ENCODE measurements at regions not wholly inside any gene's neighbourhood (a gene's known extent, or its start where the extent isn't known, plus 50 kb on each side); places are given as distances from the start of the nearest gene placed in this dataset.

GRCh38 chr14:97296176-97296575, 499.0 kb downstream of the VRK1 start:
- Mint-ChIP-seq H3K36me3 (no peaks in the 10 kb centered on the region), H3K4me3 (no peak overlapping the region), H3K4me1 (no peaks in the 10 kb centered on the region), H3K9me3 (no peaks in the 10 kb centered on the region), H3K27me3 (peaks cover 19% of the 10 kb centered on the region), H3K27ac (no peak overlapping the region)
- ATAC-seq, result no peak

- Mint-ChIP-seq H3K27me3 (peaks cover 19% of the 10 kb centered on the region), H3K4me3 (no peak overlapping the region), H3K36me3 (no peaks in the 10 kb centered on the region), H3K9me3 (no peaks in the 10 kb centered on the region), H3K27ac (no peak overlapping the region), H3K4me1 (no peaks in the 10 kb centered on the region)
- ATAC-seq, result no peak
These were observed 499.9 kb downstream of the VRK1 start for GRCh38 chr14:97297100-97297499.

DNA sequence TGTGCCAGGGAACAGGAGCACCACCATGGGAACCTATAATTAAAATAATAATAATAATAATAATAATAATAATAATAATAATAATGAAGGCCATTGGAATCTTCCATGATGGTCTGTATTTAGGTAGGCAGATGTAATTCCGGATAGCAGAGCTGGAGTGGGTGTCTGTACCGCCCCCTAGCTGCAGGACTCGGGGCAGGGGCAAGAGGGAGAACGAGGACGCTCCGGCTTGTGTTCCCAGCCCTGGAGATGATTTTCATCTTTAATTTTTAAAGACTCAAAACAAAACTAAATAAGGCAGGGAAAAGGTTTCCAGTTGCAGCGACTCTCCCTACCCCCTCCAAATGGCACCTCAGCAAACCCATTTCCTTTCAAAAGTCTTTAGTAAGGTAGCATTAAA, 501.1 kb downstream of the VRK1 start:
- no peaks in the 10 kb centered on the region for H3K36me3 Mint-ChIP-seq
- no peaks in the 10 kb centered on the region for H3K9me3 Mint-ChIP-seq
- no peak overlapping the region for H3K4me3 Mint-ChIP-seq
- no peak for ATAC-seq
- H3K4me1 Mint-ChIP-seq, result no peaks in the 10 kb centered on the region
- no peak overlapping the region for H3K27ac Mint-ChIP-seq
- peaks cover 19% of the 10 kb centered on the region for H3K27me3 Mint-ChIP-seq

- Mint-ChIP-seq H3K4me1 (no peaks in the 10 kb centered on the region), H3K27ac (no peak overlapping the region), H3K36me3 (no peaks in the 10 kb centered on the region), H3K9me3 (no peaks in the 10 kb centered on the region), H3K27me3 (peaks cover 19% of the 10 kb centered on the region), H3K4me3 (no peak overlapping the region)
- no peak for ATAC-seq
These were observed 501.6 kb downstream of the VRK1 start for GRCh38 chr14:97298736-97299135.

DNA sequence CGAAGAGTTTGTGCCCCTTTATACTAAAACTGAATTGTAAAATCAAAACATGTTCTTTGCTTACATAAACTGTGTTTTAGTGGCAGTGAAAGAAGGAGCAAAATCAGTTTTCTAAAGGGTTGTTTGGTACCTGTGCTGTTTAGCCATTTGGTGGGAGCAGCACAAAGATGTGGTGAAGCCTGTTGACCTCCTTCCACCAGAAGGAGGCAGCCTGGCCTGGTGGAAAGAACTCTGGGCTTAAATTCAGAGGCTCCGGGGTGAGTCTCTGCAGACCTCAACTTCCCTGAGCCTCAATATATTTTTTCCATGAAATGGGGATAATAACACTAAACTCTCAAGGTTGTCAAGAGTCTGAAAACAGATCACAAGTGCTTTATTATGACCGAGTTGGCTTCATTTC, 502.5 kb downstream of the VRK1 start:
- no peaks in the 10 kb centered on the region for H3K36me3 Mint-ChIP-seq
- no peak overlapping the region for H3K4me3 Mint-ChIP-seq
- H3K27ac Mint-ChIP-seq, result no peak overlapping the region

DNA sequence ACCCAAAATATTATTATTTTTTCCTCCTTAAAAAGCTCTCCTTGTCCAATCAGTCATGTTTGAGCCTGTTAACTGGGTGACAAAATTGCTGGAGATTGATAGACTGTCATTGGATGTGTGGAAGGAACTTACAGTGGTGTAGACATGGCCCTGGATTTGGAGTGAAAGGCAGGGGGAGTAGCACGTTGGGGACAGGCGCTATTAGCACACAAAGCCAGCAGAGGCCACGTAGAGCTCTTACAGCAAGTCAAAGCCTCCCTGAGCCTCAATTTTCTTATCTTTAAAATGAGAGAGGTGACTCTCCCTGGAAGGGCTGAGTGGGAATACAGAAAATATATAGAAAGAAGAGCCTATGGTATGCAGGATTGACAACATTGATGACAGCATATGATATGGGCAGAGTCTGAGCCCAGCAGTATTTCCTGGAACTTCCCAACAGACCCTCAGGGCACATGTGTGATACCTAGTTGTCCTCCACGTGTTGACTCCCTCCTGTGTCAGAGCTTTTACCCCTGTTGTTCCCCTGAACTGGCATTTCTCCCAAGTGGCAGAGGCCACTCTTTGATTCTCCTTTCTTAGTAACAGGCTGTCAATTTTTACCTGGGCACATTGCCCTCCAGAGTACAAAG, 504.9 kb downstream of the VRK1 start:
- Mint-ChIP-seq H3K4me1 (no peaks in the 10 kb centered on the region), H3K9me3 (peaks cover 3% of the 10 kb centered on the region), H3K36me3 (no peaks in the 10 kb centered on the region), H3K27ac (no peak overlapping the region), H3K27me3 (peaks cover 19% of the 10 kb centered on the region), H3K4me3 (no peak overlapping the region)
- ATAC-seq, result no peak

More for the DNA sequence above, 502.5 kb downstream of the VRK1 start:
- Mint-ChIP-seq H3K4me1 (no peaks in the 10 kb centered on the region), H3K9me3 (no peaks in the 10 kb centered on the region), H3K27me3 (peaks cover 19% of the 10 kb centered on the region)
- no peak for ATAC-seq

- Mint-ChIP-seq H3K27me3 (no peaks in the 10 kb centered on the region), H3K4me1 (no peaks in the 10 kb centered on the region), H3K36me3 (no peaks in the 10 kb centered on the region), H3K9me3 (peaks cover 5% of the 10 kb centered on the region), H3K4me3 (no peak overlapping the region), H3K27ac (no peak overlapping the region)
- no peak for ATAC-seq
These were observed 509.1 kb downstream of the VRK1 start for GRCh38 chr14:97306133-97306759.

GRCh38 chr14:97306760-97307246, 509.6 kb downstream of the VRK1 start:
- no peak overlapping the region for H3K4me3 Mint-ChIP-seq

GRCh38 chr14:97311411-97311810, 514.2 kb downstream of the VRK1 start:
- no peaks in the 10 kb centered on the region for H3K36me3 Mint-ChIP-seq
- H3K27me3 Mint-ChIP-seq, result no peaks in the 10 kb centered on the region
- no peaks in the 10 kb centered on the region for H3K4me1 Mint-ChIP-seq
- no peak overlapping the region for H3K27ac Mint-ChIP-seq
- H3K4me3 Mint-ChIP-seq, result no peak overlapping the region
- no peak for ATAC-seq
- peaks cover 6% of the 10 kb centered on the region for H3K9me3 Mint-ChIP-seq

More at GRCh38 chr14:97306760-97307246, 509.6 kb downstream of the VRK1 start:
- Mint-ChIP-seq H3K4me1 (no peaks in the 10 kb centered on the region), H3K27me3 (no peaks in the 10 kb centered on the region), H3K36me3 (no peaks in the 10 kb centered on the region), H3K9me3 (peaks cover 5% of the 10 kb centered on the region), H3K27ac (no peak overlapping the region)
- ATAC-seq, result no peak

DNA sequence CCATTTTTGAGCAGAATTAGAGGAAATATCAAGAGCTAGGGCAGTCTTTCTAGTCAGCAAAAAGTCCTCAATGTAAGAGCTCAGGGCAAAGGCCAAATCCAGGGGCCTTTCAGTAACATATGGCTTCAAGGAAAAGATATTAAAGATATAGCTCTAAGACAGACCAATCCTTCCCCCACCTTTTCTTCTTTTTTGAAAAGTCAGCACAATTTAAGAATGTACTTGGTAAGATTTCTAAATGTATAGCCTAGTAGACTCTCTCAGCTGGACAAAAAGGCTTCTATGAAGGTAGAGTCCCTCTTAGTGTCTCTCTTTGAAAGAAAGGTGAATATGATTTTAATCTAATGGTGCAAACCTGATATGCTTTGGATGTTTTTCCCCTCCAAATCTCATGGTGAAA, 515.7 kb downstream of the VRK1 start:
- no peaks in the 10 kb centered on the region for H3K27me3 Mint-ChIP-seq
- no peak overlapping the region for H3K4me3 Mint-ChIP-seq
- H3K4me1 Mint-ChIP-seq, result no peaks in the 10 kb centered on the region
- H3K27ac Mint-ChIP-seq, result no peak overlapping the region
- H3K9me3 Mint-ChIP-seq, result peaks cover 6% of the 10 kb centered on the region
- no peaks in the 10 kb centered on the region for H3K36me3 Mint-ChIP-seq
- no peak for ATAC-seq

- Mint-ChIP-seq H3K4me3 (no peak overlapping the region), H3K27ac (no peak overlapping the region), H3K9me3 (peaks cover 4% of the 10 kb centered on the region), H3K27me3 (no peaks in the 10 kb centered on the region), H3K4me1 (no peaks in the 10 kb centered on the region), H3K36me3 (no peaks in the 10 kb centered on the region)
- ATAC-seq, result no peak
These were observed 518.6 kb downstream of the VRK1 start for GRCh38 chr14:97315790-97316189.

GRCh38 chr14:97318380-97318779, 521.2 kb downstream of the VRK1 start:
- H3K4me1 Mint-ChIP-seq, result no peaks in the 10 kb centered on the region
- no peak for ATAC-seq
- H3K36me3 Mint-ChIP-seq, result no peaks in the 10 kb centered on the region
- peaks cover 8% of the 10 kb centered on the region for H3K9me3 Mint-ChIP-seq
- no peaks in the 10 kb centered on the region for H3K27me3 Mint-ChIP-seq
- H3K27ac Mint-ChIP-seq, result no peak overlapping the region
- H3K4me3 Mint-ChIP-seq, result no peak overlapping the region

DNA sequence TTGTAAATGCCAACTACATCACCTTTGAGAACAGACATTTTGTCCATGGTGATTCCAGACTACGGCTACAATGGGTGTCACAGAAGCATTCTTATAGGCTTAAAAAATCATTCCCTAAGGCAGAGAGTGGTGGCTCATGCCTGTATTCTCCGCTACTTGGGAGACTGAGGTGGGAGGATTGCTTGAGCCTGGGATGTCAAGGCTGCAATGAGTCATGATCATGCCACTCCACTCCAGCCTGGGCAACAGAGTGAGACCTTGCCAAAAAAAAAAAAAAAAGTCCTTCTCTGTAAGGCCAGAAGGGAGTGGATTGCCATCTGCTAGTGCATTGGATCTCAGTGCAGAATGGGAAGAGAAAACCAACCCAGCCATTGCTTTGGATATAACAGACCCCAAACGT, 522.5 kb downstream of the VRK1 start:
- Mint-ChIP-seq H3K27ac (no peak overlapping the region), H3K27me3 (no peaks in the 10 kb centered on the region), H3K4me3 (no peak overlapping the region), H3K9me3 (peaks cover 4% of the 10 kb centered on the region), H3K36me3 (no peaks in the 10 kb centered on the region), H3K4me1 (no peaks in the 10 kb centered on the region)
- ATAC-seq, result no peak

DNA sequence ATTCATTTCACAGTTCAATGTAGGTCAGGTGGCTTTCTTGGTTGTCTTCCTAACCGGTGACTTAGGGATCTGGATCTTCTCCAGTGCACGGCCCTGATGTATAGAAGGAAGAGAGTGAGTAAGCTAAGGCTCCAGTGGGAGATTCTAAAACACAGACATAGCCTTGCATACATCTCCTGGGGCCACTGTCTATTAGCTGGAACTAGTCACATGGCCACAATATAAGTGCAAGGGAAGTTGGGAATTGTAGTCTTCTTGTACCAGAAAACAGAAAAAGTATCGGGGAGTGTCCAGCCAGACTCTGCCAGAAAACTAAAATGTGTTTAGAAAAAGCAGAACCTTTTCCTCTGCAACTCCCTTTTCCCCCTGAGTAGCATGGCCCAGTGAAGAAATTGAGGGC, 531.6 kb downstream of the VRK1 start:
- no peak overlapping the region for H3K4me3 Mint-ChIP-seq
- no peaks in the 10 kb centered on the region for H3K36me3 Mint-ChIP-seq
- no peak for ATAC-seq
- H3K27ac Mint-ChIP-seq, result no peak overlapping the region
- H3K27me3 Mint-ChIP-seq, result peaks cover 10% of the 10 kb centered on the region
- H3K4me1 Mint-ChIP-seq, result no peaks in the 10 kb centered on the region
- H3K9me3 Mint-ChIP-seq, result peaks cover 4% of the 10 kb centered on the region

GRCh38 chr14:97329701-97330100, 532.5 kb downstream of the VRK1 start:
- Mint-ChIP-seq H3K4me3 (no peak overlapping the region), H3K27me3 (peaks cover 10% of the 10 kb centered on the region), H3K27ac (no peak overlapping the region), H3K9me3 (peaks cover 4% of the 10 kb centered on the region), H3K4me1 (no peaks in the 10 kb centered on the region), H3K36me3 (no peaks in the 10 kb centered on the region)
- ATAC-seq, result no peak

- no peak overlapping the region for H3K4me3 Mint-ChIP-seq
- no peaks in the 10 kb centered on the region for H3K36me3 Mint-ChIP-seq
- no peak for ATAC-seq
- H3K27me3 Mint-ChIP-seq, result peaks cover 10% of the 10 kb centered on the region
- no peak overlapping the region for H3K27ac Mint-ChIP-seq
- no peaks in the 10 kb centered on the region for H3K4me1 Mint-ChIP-seq
- H3K9me3 Mint-ChIP-seq, result peaks cover 4% of the 10 kb centered on the region
These were observed 533.9 kb downstream of the VRK1 start for GRCh38 chr14:97331058-97331457.

Measured in stimulated activated memory B cell treated with anti-CD40 and anti-IgM and Interleukin-4, amounts not matched to agents 10 μg/mL and 1 μg/mL and 100 μg/mL, for 72 hours (primary cell).